Lower lobe of right lung (tissue), 2 donors: ENCODE measurements at regions not wholly inside any gene's neighbourhood (a gene's known extent, or its start where the extent isn't known, plus 50 kb on each side); places are given as distances from the start of the nearest gene placed in this dataset.

ENCODE experiments used
- ATAC-seq, 2 donors: fragments of 200-7000 bp; cut with Tn5 transposase; one replicate each; pipeline ENCODE4 v1.9.1; 2020 to 2022; ENCODE audit warnings: mild to moderate bottlenecking in 2 of 2, moderate library complexity in 2 of 2
- DNase-seq: peaks from one replicate; pipeline ENCODE4 v3.0.0-alpha.2; 2020
- H3K27ac ChIP-seq: fragments of 200-600 bp; one replicate; pipeline ENCODE4 v1.8.0; 2022
- H3K27me3 ChIP-seq: fragments of 200-600 bp; one replicate; pipeline ENCODE4 v1.8.0; 2022; ENCODE audit warnings: low read depth
- H3K36me3 ChIP-seq: fragments of 200-600 bp; one replicate; pipeline ENCODE4 v1.8.0; 2022; ENCODE audit warnings: mild to moderate bottlenecking
- H3K4me1 ChIP-seq: fragments of 200-600 bp; one replicate; pipeline ENCODE4 v1.8.0; 2022
- H3K4me3 ChIP-seq: fragments of 200-600 bp; one replicate; pipeline ENCODE4 v1.8.0; 2022; ENCODE audit warnings: mild to moderate bottlenecking
- H3K9me3 ChIP-seq: fragments of 200-600 bp; one replicate; pipeline ENCODE4 v1.8.0; 2022
- CTCF ChIP-seq: fragments of 200-600 bp; IDR thresholded peaks from one replicate; pipeline ENCODE4 v1.8.0; 2022; ENCODE audit warnings: antibody characterized with exemption, mild to moderate bottlenecking
- intact Hi-C: fragments of 100-400 bp; cut with DNase I; formaldehyde crosslinking; loops from one replicate; pipeline ENCODE4 v1.11.0; 2022
- donor health status: DM: no; HTN: yes; CAD: no; lungs with severe emphysema.

GRCh38 chr9:93893899-93894690 is 61.1 kb downstream of the BARX1 start:
- intact Hi-C loops, result no loop called here
- DNase-seq, result peak; percentile 28
- no peaks in the 10 kb centered on the region for H3K36me3 ChIP-seq
- no peak for ATAC-seq
- peaks cover 10% of the 10 kb centered on the region for H3K9me3 ChIP-seq
- H3K27ac ChIP-seq, result no peak overlapping the region
- TF ChIP-seq CTCF, result no peak
- H3K4me3 ChIP-seq, result no peak overlapping the region
- H3K27me3 ChIP-seq, result no peaks in the 10 kb centered on the region
- no peaks in the 10 kb centered on the region for H3K4me1 ChIP-seq

- Histone ChIP-seq H3K27ac (no peak overlapping the region), H3K4me1 (no peaks in the 10 kb centered on the region), H3K9me3 (peaks cover 10% of the 10 kb centered on the region), H3K27me3 (no peaks in the 10 kb centered on the region), H3K36me3 (no peaks in the 10 kb centered on the region), H3K4me3 (no peak overlapping the region)
- intact Hi-C loops, result no loop called here
- DNase-seq (no peak), ATAC-seq (no peak)
- no peak for TF ChIP-seq CTCF
Observed at GRCh38 chr9:93893194-93893593, 62.0 kb downstream of the BARX1 start.

- DNase-seq, result no peak
- no peak for TF ChIP-seq CTCF
- intact Hi-C loops, result no loop called here
- Histone ChIP-seq H3K27me3 (no peaks in the 10 kb centered on the region), H3K9me3 (peaks cover 10% of the 10 kb centered on the region), H3K27ac (no peak overlapping the region), H3K4me3 (no peak overlapping the region), H3K4me1 (no peaks in the 10 kb centered on the region), H3K36me3 (no peaks in the 10 kb centered on the region)
- no peak for ATAC-seq
Observed at GRCh38 chr9:93892748-93893147, 62.4 kb downstream of the BARX1 start.

- H3K27me3 ChIP-seq, result no peaks in the 10 kb centered on the region
- no peak for ATAC-seq
- no peak overlapping the region for H3K4me3 ChIP-seq
- DNase-seq, result peak; percentile 29
- intact Hi-C loops, result no loop called here
- H3K4me1 ChIP-seq, result no peaks in the 10 kb centered on the region
- no peak overlapping the region for H3K27ac ChIP-seq
- no peak for TF ChIP-seq CTCF
- peaks cover 10% of the 10 kb centered on the region for H3K9me3 ChIP-seq
- H3K36me3 ChIP-seq, result no peaks in the 10 kb centered on the region
Observed at GRCh38 chr9:93891549-93892310, 63.4 kb downstream of the BARX1 start.

GRCh38 chr9:93891050-93891449 is 64.1 kb downstream of the BARX1 start:
- H3K36me3 ChIP-seq, result no peaks in the 10 kb centered on the region
- no peak overlapping the region for H3K4me3 ChIP-seq
- H3K27ac ChIP-seq, result no peak overlapping the region
- H3K27me3 ChIP-seq, result no peaks in the 10 kb centered on the region
- DNase-seq (no peak), ATAC-seq (no peak)
- no peak for TF ChIP-seq CTCF
- intact Hi-C loops, result no loop called here
- peaks cover 10% of the 10 kb centered on the region for H3K9me3 ChIP-seq
- H3K4me1 ChIP-seq, result no peaks in the 10 kb centered on the region
